NCI-H460 (cell line): ENCODE measurements at regions not wholly inside any gene's neighbourhood (a gene's known extent, or its start where the extent isn't known, plus 50 kb on each side); places are given as distances from the start of the nearest gene placed in this dataset.

Experiments
- DNase-seq: peaks from one replicate; pipeline ENCODE4 v3.0.0-alpha.2; 2016; ENCODE audit warnings: low read depth; ENCODE audit errors: extremely low read depth

GRCh38 chr2:19141234-19142004, 217.0 kb downstream of the OSR1 start:
- DNase-seq = no peak

GRCh38 chr2:19140463-19141208, 217.8 kb downstream of the OSR1 start:
- peak; percentile 20 for DNase-seq

GRCh38 chr2:19139386-19139785, 219.0 kb downstream of the OSR1 start:
- no peak for DNase-seq

GRCh38 chr2:19138264-19138825, 220.1 kb downstream of the OSR1 start:
- no peak for DNase-seq

- DNase-seq = no peak
Observed at GRCh38 chr2:19137433-19137832, 221.0 kb downstream of the OSR1 start.

GRCh38 chr2:19132967-19133366, 225.5 kb downstream of the OSR1 start:
- no peak for DNase-seq

- DNase-seq = no peak
Observed at GRCh38 chr2:19131871-19132270, 226.6 kb downstream of the OSR1 start.

- no peak for DNase-seq
Observed at GRCh38 chr2:19128148-19128547, 230.3 kb downstream of the OSR1 start.

- no peak for DNase-seq
Observed at GRCh38 chr2:19127616-19128015, 230.8 kb downstream of the OSR1 start.

- DNase-seq = no peak
Observed at GRCh38 chr2:19125901-19126680, 232.3 kb downstream of the OSR1 start.

- DNase-seq = no peak
Observed at GRCh38 chr2:19124135-19124534, 234.3 kb downstream of the OSR1 start.

- no peak for DNase-seq
Observed at GRCh38 chr2:19123556-19123955, 234.9 kb downstream of the OSR1 start.

- no peak for DNase-seq
Observed at GRCh38 chr2:19122220-19122619, 236.2 kb downstream of the OSR1 start.

- DNase-seq = no peak
Observed at GRCh38 chr2:19120941-19121750, 237.3 kb downstream of the OSR1 start.

GRCh38 chr2:19120181-19120580, 238.2 kb downstream of the OSR1 start:
- DNase-seq = no peak

- no peak for DNase-seq
Observed at GRCh38 chr2:19119326-19120001, 239.0 kb downstream of the OSR1 start.

GRCh38 chr2:19116918-19117317, 241.5 kb downstream of the OSR1 start:
- no peak for DNase-seq

GRCh38 chr2:19114754-19115231, 243.6 kb downstream of the OSR1 start:
- no peak for DNase-seq

- no peak for DNase-seq
Observed at GRCh38 chr2:19114126-19114525, 244.3 kb downstream of the OSR1 start.

- DNase-seq = no peak
Observed at GRCh38 chr2:19111354-19111753, 247.1 kb downstream of the OSR1 start.
